Type B pancreatic cell (in vitro differentiated cells): ENCODE measurements at regions not wholly inside any gene's neighbourhood (a gene's known extent, or its start where the extent isn't known, plus 50 kb on each side); places are given as distances from the start of the nearest gene placed in this dataset.

Experiments
- DNase-seq: peaks from one replicate; pipeline ENCODE4 v3.0.0; 2021; ENCODE audit warnings: mixed read lengths; ENCODE audit not compliant: unreplicated experiment; ENCODE audit errors: extremely low spot score
- H3K27ac Mint-ChIP-seq: 2 replicates; pipeline ENCODE4 v1.8.0; 2021; ENCODE audit warnings: mild to moderate bottlenecking, mixed read lengths
- H3K27me3 Mint-ChIP-seq: 2 replicates; pipeline ENCODE4 v1.8.0; 2021; ENCODE audit warnings: mixed read lengths
- H3K36me3 Mint-ChIP-seq: 2 replicates; pipeline ENCODE4 v1.8.0; 2021; ENCODE audit warnings: mixed read lengths
- H3K4me1 Mint-ChIP-seq: one replicate; pipeline ENCODE4 v1.8.0; 2021; ENCODE audit warnings: mixed read lengths; ENCODE audit not compliant: unreplicated experiment
- H3K4me3 Mint-ChIP-seq: 2 replicates; pipeline ENCODE4 v1.8.0; 2021; ENCODE audit warnings: mild to moderate bottlenecking, mixed read lengths
- H3K9me3 Mint-ChIP-seq: 2 replicates; pipeline ENCODE4 v1.8.0; 2021; ENCODE audit warnings: mixed read lengths
- CTCF ChIP-seq: fragments of 200-600 bp; sonication (generic); conservative IDR thresholded peaks from 2 replicates; pipeline ENCODE4 v1.5.0; 2021; ENCODE audit warnings: antibody characterized with exemption, mild to moderate bottlenecking

- Mint-ChIP-seq H3K27me3 (no peaks in the 10 kb centered on the region), H3K27ac (no peak overlapping the region), H3K9me3 (peaks cover 16% of the 10 kb centered on the region), H3K4me1 (no peaks in the 10 kb centered on the region), H3K36me3 (no peaks in the 10 kb centered on the region), H3K4me3 (no peak overlapping the region)
- DNase-seq: no peak
- TF ChIP-seq CTCF: no peak
These were observed 52.6 kb upstream of the MC3R start for GRCh38 chr20:56195946-56196345.
